Neural progenitor cell (in vitro differentiated cells): ENCODE measurements at regions not wholly inside any gene's neighbourhood (a gene's known extent, or its start where the extent isn't known, plus 50 kb on each side); places are given as distances from the start of the nearest gene placed in this dataset.

Experiments
- DNase-seq: peaks from one replicate; pipeline ENCODE4 v3.0.0-alpha.2; 2016; ENCODE audit warnings: low spot score
- H2AFZ ChIP-seq: fragments of 200-600 bp; sonication (generic); replicated peaks from 2 replicates; pipeline ENCODE4 v1.6.1; 2016; ENCODE audit warnings: antibody characterized with exemption
- H3F3A ChIP-seq: fragments of 200-600 bp; sonication (generic); 2 replicates; pipeline ENCODE4 v1.6.1; 2016; ENCODE audit warnings: antibody characterized with exemption, low read depth
- H3K27ac ChIP-seq: fragments of 200-600 bp; sonication (generic); 2 replicates; pipeline ENCODE4 v1.5.1; 2016; ENCODE audit warnings: mild to moderate bottlenecking
- H3K27me3 ChIP-seq: fragments of 200-600 bp; sonication (generic); 2 replicates; pipeline ENCODE4 v1.6.1; 2016; ENCODE audit warnings: mild to moderate bottlenecking, moderate library complexity
- H3K36me3 ChIP-seq: fragments of 200-600 bp; sonication (generic); 2 replicates; pipeline ENCODE4 v1.5.1; 2016
- H3K4me1 ChIP-seq: fragments of 200-600 bp; sonication (generic); 2 replicates; pipeline ENCODE4 v1.6.1; 2016; ENCODE audit warnings: mixed run types
- H3K4me2 ChIP-seq: fragments of 200-600 bp; sonication (generic); 2 replicates; pipeline ENCODE4 v1.6.1; 2016
- H3K4me3 ChIP-seq: fragments of 200-600 bp; sonication (generic); 2 replicates; pipeline ENCODE4 v1.5.1; 2016
- H3K79me2 ChIP-seq: fragments of 200-600 bp; sonication (generic); 2 replicates; pipeline ENCODE4 v1.6.1; 2016; ENCODE audit warnings: low read depth
- H3K9ac ChIP-seq: fragments of 200-600 bp; sonication (generic); 2 replicates; pipeline ENCODE4 v1.6.1; 2016
- H3K9me3 ChIP-seq: fragments of 200-600 bp; sonication (generic); 2 replicates; pipeline ENCODE4 v1.5.1; 2016; ENCODE audit warnings: low read depth
- H4K20me1 ChIP-seq: fragments of 200-600 bp; sonication (generic); 2 replicates; pipeline ENCODE4 v1.6.1; 2016; ENCODE audit warnings: low read depth
- H3K27ac Mint-ChIP-seq: 3 replicates; pipeline ENCODE4 v1.8.0; 2021; ENCODE audit warnings: mixed read lengths
- H3K27me3 Mint-ChIP-seq: 2 replicates; pipeline ENCODE4 v1.8.0; 2022; ENCODE audit warnings: low read depth, mild to moderate bottlenecking, inconsistent platforms, moderate library complexity, mixed read lengths; ENCODE audit not compliant: insufficient read depth
- H3K36me3 Mint-ChIP-seq: 3 replicates; pipeline ENCODE4 v1.8.0; 2021; ENCODE audit warnings: mixed read lengths
- H3K4me1 Mint-ChIP-seq: 3 replicates; pipeline ENCODE4 v1.8.0; 2021; ENCODE audit warnings: mixed read lengths
- H3K4me3 Mint-ChIP-seq: 3 replicates; pipeline ENCODE4 v1.8.0; 2021; ENCODE audit warnings: mild to moderate bottlenecking, moderate library complexity, mixed read lengths
- H3K9me3 Mint-ChIP-seq: 3 replicates; pipeline ENCODE4 v1.8.0; 2020; ENCODE audit warnings: mixed read lengths
- EZH2 ChIP-seq: fragments of 200-600 bp; sonication (generic); IDR thresholded peaks from 2 replicates; pipeline ENCODE4 v1.6.1; 2017; ENCODE audit warnings: antibody characterized with exemption, mild to moderate bottlenecking, moderate library complexity
- EZH2phosphoT487 ChIP-seq: fragments of 200-600 bp; sonication (generic); IDR thresholded peaks from 2 replicates; pipeline ENCODE4 v1.6.1; 2017; ENCODE audit warnings: antibody characterized with exemption
- TF ChIP-seq, protein P1 (sequence below): fragments of 200-600 bp; sonication (generic); IDR thresholded peaks from 2 replicates; pipeline ENCODE4 v1.5.1; 2017; ENCODE audit warnings: antibody characterized with exemption, mild to moderate bottlenecking

GRCh38 chr2:64228126-64228678, 84.0 kb upstream of the PELI1 start:
- Histone ChIP-seq H3K79me2 (no peaks in the 10 kb centered on the region), H2AFZ (peak overlapping the region; percentile 89), H3F3A (peaks cover 18% of the 10 kb centered on the region), H4K20me1 (no peaks in the 10 kb centered on the region), H3K4me3 (peak overlapping the region; percentile 40), H3K4me2 (peak overlapping the region; percentile 76), H3K9ac (no peak overlapping the region), H3K9me3 (no peaks in the 10 kb centered on the region), H3K27me3 (peaks cover 32% of the 10 kb centered on the region), H3K36me3 (no peaks in the 10 kb centered on the region), H3K27ac (no peak overlapping the region), H3K4me1 (peaks cover 12% of the 10 kb centered on the region)
- DNase-seq, result peak; percentile 96
- no peaks in the 10 kb centered on the region for H3K9me3 Mint-ChIP-seq
- H3K4me3 Mint-ChIP-seq, result peak overlapping the region; percentile 79
- H3K4me1 Mint-ChIP-seq, result peaks cover 40% of the 10 kb centered on the region
- H3K27ac Mint-ChIP-seq, result peak overlapping the region; percentile 64
- TF ChIP-seq EZH2 (no peak), EZH2phosphoT487 (no peak)
- TF ChIP-seq, protein P1, sequence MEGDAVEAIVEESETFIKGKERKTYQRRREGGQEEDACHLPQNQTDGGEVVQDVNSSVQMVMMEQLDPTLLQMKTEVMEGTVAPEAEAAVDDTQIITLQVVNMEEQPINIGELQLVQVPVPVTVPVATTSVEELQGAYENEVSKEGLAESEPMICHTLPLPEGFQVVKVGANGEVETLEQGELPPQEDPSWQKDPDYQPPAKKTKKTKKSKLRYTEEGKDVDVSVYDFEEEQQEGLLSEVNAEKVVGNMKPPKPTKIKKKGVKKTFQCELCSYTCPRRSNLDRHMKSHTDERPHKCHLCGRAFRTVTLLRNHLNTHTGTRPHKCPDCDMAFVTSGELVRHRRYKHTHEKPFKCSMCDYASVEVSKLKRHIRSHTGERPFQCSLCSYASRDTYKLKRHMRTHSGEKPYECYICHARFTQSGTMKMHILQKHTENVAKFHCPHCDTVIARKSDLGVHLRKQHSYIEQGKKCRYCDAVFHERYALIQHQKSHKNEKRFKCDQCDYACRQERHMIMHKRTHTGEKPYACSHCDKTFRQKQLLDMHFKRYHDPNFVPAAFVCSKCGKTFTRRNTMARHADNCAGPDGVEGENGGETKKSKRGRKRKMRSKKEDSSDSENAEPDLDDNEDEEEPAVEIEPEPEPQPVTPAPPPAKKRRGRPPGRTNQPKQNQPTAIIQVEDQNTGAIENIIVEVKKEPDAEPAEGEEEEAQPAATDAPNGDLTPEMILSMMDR, result no peak
- no peaks in the 10 kb centered on the region for H3K36me3 Mint-ChIP-seq
- H3K27me3 Mint-ChIP-seq, result peaks cover 3% of the 10 kb centered on the region

GRCh38 chr2:64228918-64229317, 84.7 kb upstream of the PELI1 start:
- Histone ChIP-seq H3F3A (peaks cover 18% of the 10 kb centered on the region), H2AFZ (peak overlapping the region; percentile 89), H3K27ac (no peak overlapping the region), H3K27me3 (peaks cover 32% of the 10 kb centered on the region), H3K4me2 (peak overlapping the region; percentile 76), H3K4me1 (peaks cover 12% of the 10 kb centered on the region), H3K9me3 (no peaks in the 10 kb centered on the region), H3K9ac (no peak overlapping the region), H3K79me2 (no peaks in the 10 kb centered on the region), H3K36me3 (no peaks in the 10 kb centered on the region), H3K4me3 (peak overlapping the region; percentile 40), H4K20me1 (no peaks in the 10 kb centered on the region)
- DNase-seq, result no peak
- Mint-ChIP-seq H3K4me3 (peak overlapping the region; percentile 79), H3K9me3 (no peaks in the 10 kb centered on the region), H3K27me3 (peaks cover 3% of the 10 kb centered on the region), H3K27ac (peak overlapping the region; percentile 64), H3K4me1 (peaks cover 40% of the 10 kb centered on the region), H3K36me3 (no peaks in the 10 kb centered on the region)
- no peak for TF ChIP-seq EZH2
- TF ChIP-seq EZH2phosphoT487, result no peak
- TF ChIP-seq, protein P1, result no peak

DNA sequence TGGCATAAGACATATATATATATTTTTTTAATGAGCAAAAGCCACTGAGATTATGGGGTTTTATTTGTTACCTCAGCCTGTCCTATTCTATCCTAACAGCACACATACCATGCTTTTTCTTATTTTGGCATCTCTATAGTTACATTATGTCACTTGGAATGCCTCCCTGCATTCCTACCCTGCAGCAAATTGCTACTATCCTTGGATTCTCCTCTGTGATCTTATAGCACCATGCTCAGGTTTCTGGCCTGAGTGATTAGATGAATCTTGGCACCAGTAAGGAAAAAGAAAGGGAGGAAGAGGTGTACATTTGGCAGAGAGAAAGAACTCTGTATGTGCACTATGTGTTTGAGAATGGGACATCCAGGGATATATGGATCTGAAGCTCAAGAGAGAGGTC, 86.3 kb upstream of the PELI1 start:
- Mint-ChIP-seq H3K4me1 (peaks cover 37% of the 10 kb centered on the region), H3K4me3 (no peak overlapping the region), H3K27me3 (no peaks in the 10 kb centered on the region), H3K9me3 (peaks cover 3% of the 10 kb centered on the region), H3K27ac (no peak overlapping the region), H3K36me3 (no peaks in the 10 kb centered on the region)
- Histone ChIP-seq H2AFZ (no peak overlapping the region), H3F3A (peaks cover 18% of the 10 kb centered on the region), H3K4me1 (peaks cover 12% of the 10 kb centered on the region), H3K9ac (no peak overlapping the region), H4K20me1 (no peaks in the 10 kb centered on the region), H3K27me3 (peaks cover 32% of the 10 kb centered on the region), H3K36me3 (no peaks in the 10 kb centered on the region), H3K4me3 (no peak overlapping the region), H3K4me2 (no peak overlapping the region), H3K9me3 (no peaks in the 10 kb centered on the region), H3K27ac (no peak overlapping the region), H3K79me2 (no peaks in the 10 kb centered on the region)
- no peak for TF ChIP-seq EZH2phosphoT487
- TF ChIP-seq EZH2, result no peak
- TF ChIP-seq, protein P1, result no peak
- DNase-seq, result no peak
